ENCODE measurements at regions not wholly inside any gene's neighbourhood (a gene's known extent, or its start where the extent isn't known, plus 50 kb on each side); places are given as distances from the start of the nearest gene placed in this dataset.

DNA sequence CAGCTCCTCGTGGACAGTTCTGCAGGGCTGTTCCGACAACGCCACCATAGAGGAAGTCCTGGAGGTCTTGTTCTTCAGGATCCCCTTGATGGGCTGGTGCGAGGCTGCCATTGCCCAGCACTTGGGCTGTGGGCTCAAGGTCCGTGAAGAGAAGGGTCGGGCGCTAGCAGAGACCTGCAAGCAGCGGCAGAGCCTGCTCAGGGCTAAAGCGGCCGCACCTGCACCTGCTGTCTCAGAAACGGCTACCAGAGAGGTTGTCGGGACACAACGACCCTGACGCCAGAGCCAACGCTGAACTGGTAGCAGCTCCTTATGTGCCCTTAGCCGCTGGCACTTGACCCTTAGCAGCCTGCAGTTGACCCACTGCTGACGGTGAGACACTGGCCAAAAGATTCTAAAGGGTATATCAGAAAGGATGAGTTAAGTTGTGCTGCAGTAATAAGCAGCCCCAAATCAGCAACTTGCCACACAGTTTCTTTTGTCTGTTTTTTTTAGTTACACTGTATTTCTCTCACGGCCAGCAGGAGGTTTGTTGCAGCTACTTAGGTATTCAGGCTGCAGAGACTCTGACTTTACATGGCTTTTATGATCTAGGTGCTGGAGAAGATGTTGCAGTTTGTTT, 55.5 kb upstream of the ST6GAL2 start:
- Mint-ChIP-seq H3K36me3 (ENCODE audit: insufficient read depth, unreplicated experiment) (no peaks in the 10 kb centered on the region), H3K27ac (ENCODE audit: unreplicated experiment) (no peak overlapping the region), H3K4me1 (ENCODE audit: low read depth, unreplicated experiment) (no peaks in the 10 kb centered on the region), H3K4me3 (ENCODE audit: unreplicated experiment) (no peak overlapping the region), H3K9me3 (ENCODE audit: unreplicated experiment) (no peaks in the 10 kb centered on the region), H3K27me3 (ENCODE audit: insufficient read depth, unreplicated experiment) (peaks cover 4% of the 10 kb centered on the region)
- Histone ChIP-seq H3K27me3 (replicated peaks; ENCODE audit: control insufficient read depth, insufficient read depth, low read length) (no peaks in the 10 kb centered on the region), H3K9me3 (no peaks in the 10 kb centered on the region), H3K36me3 (ENCODE audit: control insufficient read depth, insufficient read depth, low read length) (no peaks in the 10 kb centered on the region), H3K4me1 (no peaks in the 10 kb centered on the region), H3K4me3 (ENCODE audit: low read depth, low read length) (no peak overlapping the region)
- POLR2A ChIA-PET = no interaction called here
- TF ChIP-seq, protein P1, sequence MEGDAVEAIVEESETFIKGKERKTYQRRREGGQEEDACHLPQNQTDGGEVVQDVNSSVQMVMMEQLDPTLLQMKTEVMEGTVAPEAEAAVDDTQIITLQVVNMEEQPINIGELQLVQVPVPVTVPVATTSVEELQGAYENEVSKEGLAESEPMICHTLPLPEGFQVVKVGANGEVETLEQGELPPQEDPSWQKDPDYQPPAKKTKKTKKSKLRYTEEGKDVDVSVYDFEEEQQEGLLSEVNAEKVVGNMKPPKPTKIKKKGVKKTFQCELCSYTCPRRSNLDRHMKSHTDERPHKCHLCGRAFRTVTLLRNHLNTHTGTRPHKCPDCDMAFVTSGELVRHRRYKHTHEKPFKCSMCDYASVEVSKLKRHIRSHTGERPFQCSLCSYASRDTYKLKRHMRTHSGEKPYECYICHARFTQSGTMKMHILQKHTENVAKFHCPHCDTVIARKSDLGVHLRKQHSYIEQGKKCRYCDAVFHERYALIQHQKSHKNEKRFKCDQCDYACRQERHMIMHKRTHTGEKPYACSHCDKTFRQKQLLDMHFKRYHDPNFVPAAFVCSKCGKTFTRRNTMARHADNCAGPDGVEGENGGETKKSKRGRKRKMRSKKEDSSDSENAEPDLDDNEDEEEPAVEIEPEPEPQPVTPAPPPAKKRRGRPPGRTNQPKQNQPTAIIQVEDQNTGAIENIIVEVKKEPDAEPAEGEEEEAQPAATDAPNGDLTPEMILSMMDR (IDR thresholded peaks at IDR 0.05; ENCODE audit: insufficient read depth in 1 of 2, low read depth in 1 of 2, low read length in 1 of 2, severe bottlenecking in 1 of 2, unreplicated experiment in 1 of 2) = no peak
- no TSS peak for BruUV-seq (replicated peaks)
- intact Hi-C loops (cut with micrococcal nuclease; ENCODE audit: unreplicated experiment) = no loop called here
- CTCF ChIA-PET = no interaction called here
- no peak for DNase-seq

DNA sequence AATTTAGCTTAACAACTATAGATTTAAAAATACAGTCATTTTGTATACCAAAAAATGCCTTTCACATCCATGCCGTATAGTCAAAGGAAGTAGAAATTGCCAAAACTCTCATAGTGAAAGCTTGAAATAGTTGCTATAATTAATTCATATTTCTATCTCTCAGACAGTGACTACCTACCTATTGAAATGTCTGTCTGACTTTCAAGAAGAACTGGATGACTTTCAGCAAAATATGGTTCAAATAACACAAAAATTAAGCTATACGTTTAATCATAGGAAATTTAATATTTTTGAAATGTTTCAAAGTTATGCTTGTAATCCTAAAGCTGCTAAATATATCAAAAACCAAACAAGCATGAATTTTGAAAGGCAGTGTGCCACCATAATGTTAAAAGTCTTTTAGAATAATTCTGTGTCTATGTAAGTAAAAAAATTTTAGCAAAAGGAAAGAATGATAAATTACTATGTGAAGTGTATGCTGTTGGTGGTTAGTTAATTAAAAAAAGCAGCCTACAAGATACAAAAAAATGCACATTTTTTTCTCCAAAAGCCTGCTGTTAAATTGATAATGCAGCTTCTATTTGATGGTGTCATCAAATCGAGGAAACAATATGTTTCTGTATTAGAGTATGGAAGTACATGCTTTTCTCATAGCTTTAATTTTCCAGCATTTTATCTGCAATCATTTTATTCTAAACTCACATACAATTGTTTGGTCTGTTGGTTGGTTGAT, 57.7 kb upstream of the ST6GAL2 start:
- H3K9me3 Mint-ChIP-seq (ENCODE audit: unreplicated experiment) = no peaks in the 10 kb centered on the region
- POLR2A ChIA-PET = no interaction called here
- BruUV-seq (replicated peaks) = no TSS peak
- CTCF ChIA-PET = no interaction called here
- H3K4me1 Mint-ChIP-seq (ENCODE audit: low read depth, unreplicated experiment) = no peaks in the 10 kb centered on the region
- no peaks in the 10 kb centered on the region for H3K36me3 Mint-ChIP-seq (ENCODE audit: insufficient read depth, unreplicated experiment)
- no peaks in the 10 kb centered on the region for H3K9me3 ChIP-seq
- no peaks in the 10 kb centered on the region for H3K4me1 ChIP-seq
- no peak for DNase-seq
- no peak overlapping the region for H3K4me3 ChIP-seq (ENCODE audit: low read depth, low read length)
- H3K27me3 ChIP-seq (replicated peaks; ENCODE audit: control insufficient read depth, insufficient read depth, low read length) = no peaks in the 10 kb centered on the region
- intact Hi-C loops (cut with micrococcal nuclease; ENCODE audit: unreplicated experiment) = no loop called here
- peaks cover 4% of the 10 kb centered on the region for H3K27me3 Mint-ChIP-seq (ENCODE audit: insufficient read depth, unreplicated experiment)
- no peaks in the 10 kb centered on the region for H3K36me3 ChIP-seq (ENCODE audit: control insufficient read depth, insufficient read depth, low read length)
- TF ChIP-seq, protein P1 (IDR thresholded peaks at IDR 0.05; ENCODE audit: insufficient read depth in 1 of 2, low read depth in 1 of 2, low read length in 1 of 2, severe bottlenecking in 1 of 2, unreplicated experiment in 1 of 2) = no peak
- no peak overlapping the region for H3K4me3 Mint-ChIP-seq (ENCODE audit: unreplicated experiment)
- H3K27ac Mint-ChIP-seq (ENCODE audit: unreplicated experiment) = no peak overlapping the region

DNA sequence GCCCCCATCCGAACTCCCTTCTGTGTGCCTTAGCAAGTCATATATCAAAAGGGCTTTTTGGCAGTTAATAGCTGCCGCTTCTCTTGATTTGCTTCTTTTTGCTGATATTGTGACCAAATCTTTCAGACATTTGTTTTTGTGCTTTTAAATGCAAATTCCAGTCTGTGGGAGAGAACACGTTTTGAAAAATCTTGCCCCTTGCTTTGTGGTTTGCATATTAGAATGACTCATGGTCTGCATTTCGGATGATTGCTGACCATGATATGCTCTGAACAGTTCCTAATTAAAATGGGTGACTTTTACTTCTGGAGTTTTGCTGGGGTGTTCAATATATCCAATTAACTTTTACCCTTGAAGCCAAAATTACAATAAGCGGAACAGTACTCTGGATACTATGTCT, 58.2 kb upstream of the ST6GAL2 start:
- H3K9me3 Mint-ChIP-seq (ENCODE audit: unreplicated experiment) = no peaks in the 10 kb centered on the region
- Histone ChIP-seq H3K9me3 (no peaks in the 10 kb centered on the region), H3K27me3 (replicated peaks; ENCODE audit: control insufficient read depth, insufficient read depth, low read length) (no peaks in the 10 kb centered on the region), H3K36me3 (ENCODE audit: control insufficient read depth, insufficient read depth, low read length) (no peaks in the 10 kb centered on the region), H3K4me1 (no peaks in the 10 kb centered on the region), H3K4me3 (ENCODE audit: low read depth, low read length) (no peak overlapping the region)
- no TSS peak for BruUV-seq (replicated peaks)
- intact Hi-C loops (cut with micrococcal nuclease; ENCODE audit: unreplicated experiment) = no loop called here
- POLR2A ChIA-PET = no interaction called here
- H3K4me3 Mint-ChIP-seq (ENCODE audit: unreplicated experiment) = no peak overlapping the region
- no peak for DNase-seq
- no peaks in the 10 kb centered on the region for H3K36me3 Mint-ChIP-seq (ENCODE audit: insufficient read depth, unreplicated experiment)
- peaks cover 4% of the 10 kb centered on the region for H3K27me3 Mint-ChIP-seq (ENCODE audit: insufficient read depth, unreplicated experiment)
- no peaks in the 10 kb centered on the region for H3K4me1 Mint-ChIP-seq (ENCODE audit: low read depth, unreplicated experiment)
- no peak overlapping the region for H3K27ac Mint-ChIP-seq (ENCODE audit: unreplicated experiment)
- TF ChIP-seq, protein P1 (IDR thresholded peaks at IDR 0.05; ENCODE audit: insufficient read depth in 1 of 2, low read depth in 1 of 2, low read length in 1 of 2, severe bottlenecking in 1 of 2, unreplicated experiment in 1 of 2) = no peak
- CTCF ChIA-PET = no interaction called here
